Motor neuron (in vitro differentiated cells): ENCODE measurements at regions not wholly inside any gene's neighbourhood (a gene's known extent, or its start where the extent isn't known, plus 50 kb on each side); places are given as distances from the start of the nearest gene placed in this dataset.

Experiments
- ATAC-seq, 8 experiments: fragments of 200-7000 bp; cut with Tn5 transposase; replicated peaks in 6 of 8; 2 replicates each; pipeline ENCODE4 v1.8.0; 2021; ENCODE audit warnings: mild to moderate bottlenecking in 8 of 8, moderate library complexity in 8 of 8
- H3K27ac ChIP-seq, 2 donors: fragments of 250-450 bp; sonication (Bioruptor Pico); 2 replicates each; pipeline ENCODE4 v1.9.0; 2021; ENCODE audit warnings: antibody characterized with exemption in 2 of 2, mild to moderate bottlenecking in 2 of 2, moderate library complexity in 1 of 2
- H3K4me1 ChIP-seq, 2 donors: fragments of 250-450 bp; sonication (Bioruptor Pico); replicated peaks in 1 of 2; 2 replicates each; pipeline ENCODE4 v1.6.1; 2021; ENCODE audit warnings: antibody characterized with exemption in 2 of 2, mild to moderate bottlenecking in 2 of 2, moderate library complexity in 1 of 2
- H3K4me3 ChIP-seq, 5 donors: fragments of 250-450 bp; sonication (Bioruptor Pico); 2 replicates each; pipeline ENCODE4 v1.9.0; 2021; ENCODE audit warnings: antibody characterized with exemption in 5 of 5, mild to moderate bottlenecking in 5 of 5, moderate library complexity in 4 of 5
- WGBS, 10 experiments: fragments of 450-650 bp; shearing (Covaris generic); methylation state at CpG; one replicate each; pipeline ENCODE4 v1.0.0; 2022; 5-methylcytosine and 5-hydroxymethylcytosine counted together
- in situ Hi-C, 9 experiments: fragments of 400-800 bp; cut with MboI; loops; one replicate each; pipeline ENCODE4 v1.15.0; 2021; ENCODE audit warnings: low sequenced_read_pairs in 9 of 9, low pct_unique_long_range_greater_than_20kb in 2 of 9; ENCODE audit not compliant: unreplicated experiment in 9 of 9

DNA sequence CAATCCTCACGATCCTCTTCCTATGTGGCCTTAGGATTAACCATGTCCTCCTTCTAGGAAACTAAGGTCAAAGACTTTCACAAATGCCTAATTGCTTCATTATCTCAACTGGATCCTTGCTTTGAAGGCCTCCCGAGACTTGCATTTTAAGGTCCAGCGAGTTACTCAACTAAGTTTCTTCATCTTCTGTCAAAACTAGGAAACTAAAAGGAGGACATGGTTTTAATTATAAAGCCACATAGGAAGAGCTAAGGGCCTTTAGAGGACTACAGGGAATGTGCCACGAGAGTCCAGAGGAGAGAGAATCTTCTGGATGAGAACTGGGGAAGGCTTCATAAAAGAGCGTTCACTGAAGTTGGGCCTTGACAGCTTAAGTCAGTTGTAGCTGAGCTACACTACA is 87.8 kb upstream of the LPP start:
- H3K4me3 ChIP-seq: no peak overlapping the region
- in situ Hi-C loops: no loop called here
- 0 to 100% (median 85%) methylated on average over 1 to 5 of the region's 5 CpGs for WGBS, 10 experiments
- no peak overlapping the region for H3K27ac ChIP-seq
- ATAC-seq: no peak
- no peaks in the 10 kb centered on the region for H3K4me1 ChIP-seq

- in situ Hi-C loops: no loop called here
- H3K27ac ChIP-seq: no peak overlapping the region
- no peak overlapping the region for H3K4me3 ChIP-seq
- peak in 6 of 8 experiments; percentile 42 to 99 (median 98) for ATAC-seq
- no peaks in the 10 kb centered on the region for H3K4me1 ChIP-seq
These were observed 86.0 kb upstream of the LPP start for GRCh38 chr3:188067932-188068331.

GRCh38 chr3:188068342-188068741 is 85.6 kb upstream of the LPP start:
- in situ Hi-C loops: no loop called here
- no peak for ATAC-seq
- Histone ChIP-seq H3K4me3 (no peak overlapping the region), H3K27ac (no peak overlapping the region), H3K4me1 (no peaks in the 10 kb centered on the region)
- 76 to 100% (median 86%) methylated on average over 1 to 3 of the region's 3 CpGs; no CpG with 5 or more reads in 1 of the 10 experiments for WGBS, 10 experiments

DNA sequence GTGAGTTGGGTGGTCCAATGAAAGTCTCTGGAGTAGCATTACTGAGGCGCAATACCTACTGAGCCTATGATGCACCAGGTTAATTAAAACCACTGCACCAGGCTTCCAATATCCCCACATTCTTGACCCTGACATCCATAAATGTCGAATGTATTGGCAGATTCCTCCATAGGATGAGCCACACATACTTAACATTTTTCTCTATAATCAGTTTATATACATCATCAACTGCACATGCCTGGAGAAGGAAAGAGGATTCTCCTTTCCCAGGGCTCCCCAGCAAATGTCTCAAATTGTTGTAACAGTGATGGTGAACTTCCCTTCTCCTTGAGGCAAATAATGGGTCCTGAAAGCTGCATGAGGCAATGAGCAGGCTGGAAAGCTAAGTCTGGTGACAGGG is 82.3 kb upstream of the LPP start:
- in situ Hi-C loops: no loop called here
- 41 to 100% (median 83%) methylated on average over 1 to 2 of the region's 2 CpGs; no CpG with 5 or more reads in 1 of the 10 experiments for WGBS, 10 experiments
- no peak overlapping the region for H3K27ac ChIP-seq
- no peak overlapping the region for H3K4me3 ChIP-seq
- ATAC-seq: no peak
- no peaks in the 10 kb centered on the region for H3K4me1 ChIP-seq

- Histone ChIP-seq H3K4me1 (no peaks in the 10 kb centered on the region), H3K27ac (no peak overlapping the region), H3K4me3 (no peak overlapping the region)
- 58 to 92% (median 83%) methylated on average over 1 to 4 of the region's 4 CpGs; no CpG with 5 or more reads in 4 of the 10 experiments for WGBS, 10 experiments
- no peak for ATAC-seq
- in situ Hi-C loops: no loop called here
These were observed 77.8 kb upstream of the LPP start for GRCh38 chr3:188076176-188076575.

GRCh38 chr3:188077160-188077799 is 76.7 kb upstream of the LPP start:
- H3K4me3 ChIP-seq: no peak overlapping the region
- in situ Hi-C loops: no loop called here
- 27 to 94% (median 72%) methylated on average over 3 to 8 of the region's 8 CpGs; no CpG with 5 or more reads in 1 of the 10 experiments for WGBS, 10 experiments
- H3K27ac ChIP-seq: no peak overlapping the region
- no peaks in the 10 kb centered on the region for H3K4me1 ChIP-seq
- no peak for ATAC-seq

DNA sequence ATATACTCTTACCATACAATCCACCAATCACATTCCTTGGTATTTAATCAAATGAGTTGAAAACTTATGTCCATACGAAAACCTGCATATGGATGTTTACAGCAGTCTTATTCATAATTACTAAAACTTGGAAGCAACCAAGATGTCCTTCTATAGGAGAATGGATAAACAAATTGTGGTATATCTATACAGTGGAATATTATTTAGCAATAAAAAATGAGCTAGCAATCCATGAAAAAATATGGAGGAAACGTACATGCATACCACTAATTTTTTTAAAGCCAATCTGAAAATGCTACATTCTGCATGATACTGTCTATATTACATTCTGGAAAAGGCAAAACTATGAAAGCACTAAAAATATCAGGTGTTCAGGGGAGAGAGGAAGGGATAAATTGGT is 73.9 kb upstream of the LPP start:
- ATAC-seq: no peak
- no peak overlapping the region for H3K27ac ChIP-seq
- H3K4me3 ChIP-seq: no peak overlapping the region
- in situ Hi-C loops: no loop called here
- WGBS, 10 experiments: 55 to 97% (median 94%) methylated on average over 1 to 2 of the region's 2 CpGs; no CpG with 5 or more reads in 1 of the 10 experiments
- H3K4me1 ChIP-seq: no peaks in the 10 kb centered on the region

- ATAC-seq: peak in 1 of 8 experiments; percentile 34
- 23 to 100% (median 78%) methylated on average over 1 to 2 of the region's 2 CpGs; no CpG with 5 or more reads in 2 of the 10 experiments for WGBS, 10 experiments
- no peaks in the 10 kb centered on the region for H3K4me1 ChIP-seq
- H3K27ac ChIP-seq: no peak overlapping the region
- no peak overlapping the region for H3K4me3 ChIP-seq
- in situ Hi-C loops: no loop called here
These were observed 71.9 kb upstream of the LPP start for GRCh38 chr3:188082031-188082430.

GRCh38 chr3:188082450-188082849 is 71.5 kb upstream of the LPP start:
- WGBS, 10 experiments: 18 to 100% (median 73%) methylated on average over 1 of the region's 1 CpG; no CpG with 5 or more reads in 2 of the 10 experiments
- in situ Hi-C loops: no loop called here
- no peaks in the 10 kb centered on the region for H3K4me1 ChIP-seq
- H3K4me3 ChIP-seq: no peak overlapping the region
- no peak for ATAC-seq
- no peak overlapping the region for H3K27ac ChIP-seq

- H3K4me3 ChIP-seq: no peak overlapping the region
- 100% methylated on average over 1 of the region's 1 CpG; no CpG with 5 or more reads in 4 of the 10 experiments for WGBS, 10 experiments
- ATAC-seq: no peak
- H3K27ac ChIP-seq: no peak overlapping the region
- H3K4me1 ChIP-seq: no peaks in the 10 kb centered on the region
- in situ Hi-C loops: no loop called here
These were observed 70.9 kb upstream of the LPP start for GRCh38 chr3:188083011-188083410.

DNA sequence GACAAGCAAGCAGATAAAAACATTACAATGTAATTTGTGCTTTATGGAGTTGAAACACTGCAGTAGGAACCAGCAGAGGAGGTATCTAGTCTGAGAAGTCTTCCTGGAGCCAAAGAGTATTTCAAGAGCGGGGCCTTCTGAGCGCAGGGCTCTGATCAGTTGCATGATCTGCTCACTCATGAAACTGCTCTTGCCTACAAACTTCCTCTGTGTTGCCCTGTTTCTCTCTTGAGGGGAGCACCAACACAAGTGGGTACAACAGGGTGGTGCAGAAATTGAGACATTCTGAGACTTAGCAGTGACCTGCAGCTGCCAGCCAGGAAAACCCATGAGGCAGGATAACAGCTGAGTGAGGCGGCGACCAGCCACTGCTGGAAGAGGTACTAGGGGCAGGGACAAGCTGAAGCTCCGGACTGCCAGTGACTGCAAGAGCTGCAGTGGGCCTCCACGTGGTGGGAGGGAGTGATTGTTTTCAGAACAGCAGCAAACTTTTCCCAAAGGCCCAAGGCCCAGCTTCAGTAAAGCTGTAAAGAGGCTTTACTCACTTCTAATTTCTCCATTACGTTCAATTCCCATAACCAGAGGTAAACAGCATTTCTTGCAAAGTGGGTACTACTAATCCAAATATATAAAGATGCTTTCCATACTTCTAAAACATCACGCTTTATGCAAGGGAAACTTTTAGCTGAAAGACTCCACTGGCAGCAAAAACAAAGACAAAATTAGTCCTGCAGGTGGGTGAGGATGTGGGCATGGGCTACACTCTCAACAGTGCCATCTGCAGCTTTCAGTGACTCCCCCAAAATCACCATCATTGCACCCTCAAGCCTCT is 69.0 kb upstream of the LPP start:
- H3K4me3 ChIP-seq: no peak overlapping the region
- no peak overlapping the region for H3K27ac ChIP-seq
- no peaks in the 10 kb centered on the region for H3K4me1 ChIP-seq
- no peak for ATAC-seq
- in situ Hi-C loops: no loop called here
- 17 to 100% (median 51%) methylated on average over 1 to 8 of the region's 8 CpGs; no CpG with 5 or more reads in 2 of the 10 experiments for WGBS, 10 experiments

DNA sequence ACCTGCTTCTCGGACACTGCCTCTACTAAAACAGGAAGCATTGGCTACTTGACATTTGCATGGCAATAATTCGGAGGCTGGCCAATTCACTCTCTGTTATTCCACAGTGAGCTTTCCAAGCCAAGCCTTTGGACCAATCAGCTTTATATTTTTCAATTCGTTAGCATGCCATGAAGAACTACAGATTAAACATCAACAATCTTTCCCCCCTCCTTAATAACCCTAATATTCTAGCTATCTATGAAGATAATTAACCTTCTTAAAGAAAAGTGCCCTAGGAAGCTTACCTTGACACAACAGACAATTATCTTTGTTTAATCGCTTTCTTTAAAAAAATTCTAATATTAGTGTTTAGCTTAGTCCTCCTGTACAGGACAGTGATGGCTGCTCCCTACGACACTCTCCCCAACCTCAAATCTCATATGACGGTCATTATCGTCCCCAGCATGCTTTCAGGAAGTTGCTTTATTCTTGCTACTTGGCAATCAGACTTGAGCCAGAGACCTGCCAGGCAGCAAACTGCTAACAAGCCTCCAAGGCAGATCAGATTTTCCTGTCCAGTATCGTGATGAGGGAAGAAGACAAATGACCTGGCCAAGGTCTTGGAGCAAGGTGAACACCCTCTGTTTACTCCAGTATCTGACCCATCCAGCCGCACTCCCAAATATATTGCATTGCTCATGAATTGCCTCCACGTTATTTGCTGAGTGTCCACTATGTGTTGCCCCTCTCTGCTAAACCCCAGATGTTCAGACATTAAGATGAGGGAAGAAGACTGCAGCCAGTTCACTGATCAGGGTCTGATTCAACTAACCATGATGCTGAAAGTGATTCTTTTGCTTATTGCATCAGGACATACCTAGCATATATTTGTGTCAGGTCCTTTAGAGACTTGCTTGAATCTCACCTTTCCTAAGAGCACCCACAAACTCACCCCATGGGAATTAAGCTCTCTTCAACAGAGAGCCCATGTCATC is 68.1 kb upstream of the LPP start:
- ATAC-seq: no peak
- no peaks in the 10 kb centered on the region for H3K4me1 ChIP-seq
- H3K4me3 ChIP-seq: no peak overlapping the region
- 34 to 84% (median 72%) methylated on average over 4 to 8 of the region's 10 CpGs for WGBS, 10 experiments
- no peak overlapping the region for H3K27ac ChIP-seq
- in situ Hi-C loops: no loop called here
